Fibroblast of mammary gland (primary cell): ENCODE measurements at regions not wholly inside any gene's neighbourhood (a gene's known extent, or its start where the extent isn't known, plus 50 kb on each side); places are given as distances from the start of the nearest gene placed in this dataset.
"Not testable (repeated sequence)": the region's sequence is repeated elsewhere in the genome, so short reads cannot be mapped to it uniquely, and the experiment has no call there.

Experiments
- DNase-seq: peaks from one replicate; pipeline ENCODE4 v3.0.0-alpha.2; 2010; ENCODE audit warnings: low read depth
- H3K4me3 ChIP-seq: 2 replicates; pipeline ENCODE4 v1.5.1; 2011; ENCODE audit warnings: low read depth, mild to moderate bottlenecking, low read length, moderate library complexity; ENCODE audit not compliant: control insufficient read depth
- CTCF ChIP-seq: conservative IDR thresholded peaks from 2 replicates; pipeline ENCODE4 v1.5.1; 2011; ENCODE audit warnings: low read depth, low read length, inconsistent platforms; ENCODE audit not compliant: control insufficient read depth, insufficient read depth

- no peak for DNase-seq
- TF ChIP-seq CTCF, result no peak
- H3K4me3 ChIP-seq, result no peak overlapping the region
Measured at GRCh38 chr9:93884808-93885207, 70.3 kb downstream of the BARX1 start.

DNA sequence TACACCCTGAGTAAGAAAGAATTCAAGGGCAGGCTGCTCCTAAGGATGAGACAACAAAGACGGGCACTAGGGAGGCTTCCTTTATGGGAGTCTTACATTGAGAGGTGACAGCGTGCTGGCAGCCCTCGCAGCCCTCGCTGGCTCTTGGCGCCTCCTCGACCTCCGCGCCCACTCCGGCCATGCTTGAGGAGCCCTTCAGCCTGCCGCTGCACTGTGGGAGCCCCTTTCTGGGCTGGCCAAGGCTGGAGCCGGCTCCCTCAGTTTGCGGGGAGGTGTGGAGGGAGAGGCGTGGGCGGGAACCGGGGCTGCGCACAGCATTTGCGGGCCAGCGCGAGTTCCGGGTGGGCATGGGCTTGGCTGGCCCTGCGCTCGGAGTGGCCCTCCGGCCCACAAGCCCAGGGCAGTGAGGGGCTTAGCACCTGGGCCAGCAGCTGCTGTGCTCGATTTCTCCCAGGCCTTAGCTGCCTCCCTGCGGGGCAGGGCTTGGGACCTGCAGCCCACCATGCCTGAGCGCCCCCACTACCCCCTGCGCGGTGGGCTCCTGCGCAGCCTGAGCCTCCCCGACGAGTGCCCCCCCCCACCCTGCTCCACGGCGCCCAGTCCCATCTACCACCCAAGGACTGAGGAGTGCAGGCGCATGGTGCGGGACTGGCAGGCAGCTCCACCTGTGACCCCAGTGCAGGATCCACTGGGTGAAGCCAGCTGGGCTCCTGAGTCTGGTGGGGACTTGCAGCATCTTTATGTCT lies 75.3 kb downstream of the BARX1 start:
- DNase-seq, H3K4me3 ChIP-seq: not testable (repeated sequence)

- no peak for DNase-seq
- no peak overlapping the region for H3K4me3 ChIP-seq
- TF ChIP-seq CTCF, result no peak
Measured at GRCh38 chr9:93875330-93875729, 79.8 kb downstream of the BARX1 start.

DNA sequence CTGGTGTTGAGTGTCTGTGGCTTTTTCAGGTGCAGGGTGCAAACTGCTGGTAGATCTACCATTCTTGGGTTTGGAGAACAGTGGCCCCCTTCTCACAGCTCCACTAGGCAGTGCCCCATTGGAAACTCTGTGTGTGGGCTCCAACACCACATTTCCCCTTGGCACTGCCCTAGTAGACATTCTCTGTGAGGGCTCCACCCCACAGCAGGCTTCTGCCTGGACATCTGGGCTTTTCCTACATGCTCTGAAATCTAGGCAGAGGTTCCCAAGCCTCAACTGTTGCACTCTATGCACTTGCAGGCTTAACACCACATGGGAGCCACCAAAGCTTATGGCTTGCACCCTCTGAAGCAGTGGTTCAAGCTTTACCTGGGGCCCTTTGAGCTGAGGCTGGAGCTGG lies 80.9 kb downstream of the BARX1 start:
- TF ChIP-seq CTCF, result no peak
- no peak for DNase-seq
- H3K4me3 ChIP-seq, result no peak overlapping the region

GRCh38 chr9:93871286-93871685 lies 83.9 kb downstream of the BARX1 start:
- no peak for DNase-seq
- no peak overlapping the region for H3K4me3 ChIP-seq
- TF ChIP-seq CTCF, result no peak

GRCh38 chr9:93869863-93870262 lies 85.3 kb downstream of the BARX1 start:
- no peak overlapping the region for H3K4me3 ChIP-seq
- no peak for TF ChIP-seq CTCF
- no peak for DNase-seq

GRCh38 chr9:93869088-93869487 lies 86.1 kb downstream of the BARX1 start:
- no peak for DNase-seq
- H3K4me3 ChIP-seq, result no peak overlapping the region
- no peak for TF ChIP-seq CTCF
